ACC112 (cell line): ENCODE measurements at regions not wholly inside any gene's neighbourhood (a gene's known extent, or its start where the extent isn't known, plus 50 kb on each side); places are given as distances from the start of the nearest gene placed in this dataset.
"Not testable (repeated sequence)": the region's sequence is repeated elsewhere in the genome, so short reads cannot be mapped to it uniquely, and the experiment has no call there.

Source experiments
- H2AFZ ChIP-seq: fragments of 200-600 bp; sonication (generic); one replicate; pipeline ENCODE4 v1.6.0; 2017; ENCODE audit warnings: antibody characterized with exemption, low read length; ENCODE audit not compliant: unreplicated experiment
- H3K27ac ChIP-seq: fragments of 200-600 bp; sonication (generic); 2 replicates; pipeline ENCODE4 v1.5.1; 2014; ENCODE audit warnings: low read depth, mild to moderate bottlenecking, antibody characterized with exemption, low read length, moderate library complexity
- H3K27me3 ChIP-seq: fragments of 200-600 bp; sonication (generic); 2 replicates; pipeline ENCODE4 v1.6.1; 2014; ENCODE audit warnings: mild to moderate bottlenecking, antibody characterized with exemption, low read length, moderate library complexity, mixed read lengths; ENCODE audit not compliant: insufficient read depth
- H3K36me3 ChIP-seq: fragments of 200-600 bp; sonication (generic); 2 replicates; pipeline ENCODE4 v1.6.1; 2016; ENCODE audit warnings: mild to moderate bottlenecking, antibody characterized with exemption, low read length, moderate library complexity, mixed read lengths; ENCODE audit not compliant: insufficient read depth
- H3K4me1 ChIP-seq: fragments of 200-600 bp; sonication (generic); one replicate; pipeline ENCODE4 v1.6.1; 2016; ENCODE audit warnings: low read length, mixed read lengths; ENCODE audit not compliant: insufficient read depth, unreplicated experiment, control insufficient read depth
- H3K4me3 ChIP-seq: fragments of 200-600 bp; sonication (generic); 2 replicates; pipeline ENCODE4 v1.5.1; 2014; ENCODE audit warnings: mild to moderate bottlenecking, low read depth, low read length
- H3K79me2 ChIP-seq: fragments of 200-600 bp; sonication (generic); one replicate; pipeline ENCODE4 v1.6.0; 2016; ENCODE audit warnings: low read length; ENCODE audit not compliant: control insufficient read depth, unreplicated experiment, insufficient read depth

DNA sequence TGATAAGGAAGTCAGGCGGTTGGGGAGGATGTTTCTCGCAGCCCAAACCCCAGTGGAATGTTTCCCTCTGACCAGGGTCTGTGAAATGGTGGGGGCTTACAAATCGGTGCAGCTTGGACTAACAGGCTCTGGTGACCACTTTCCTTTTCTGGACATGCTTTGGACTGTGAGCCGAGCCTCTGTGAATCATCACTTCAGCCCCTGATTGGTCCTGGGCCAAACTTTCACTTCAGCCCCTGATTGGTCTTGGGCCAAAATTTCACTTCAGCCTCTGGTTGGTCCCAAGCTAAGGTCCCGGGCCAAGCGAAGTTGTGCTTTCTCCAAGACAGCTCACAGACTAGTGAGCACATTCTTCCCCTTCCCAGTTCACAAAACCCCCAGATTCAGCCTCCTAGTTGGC lies 223.7 kb upstream of the ANKRD20A1 start:
- not testable (repeated sequence) for H3K27me3 ChIP-seq, H2AFZ ChIP-seq, H3K79me2 ChIP-seq, H3K4me1 ChIP-seq, H3K27ac ChIP-seq, H3K36me3 ChIP-seq, H3K4me3 ChIP-seq

- not testable (repeated sequence) for H3K4me1 ChIP-seq, H2AFZ ChIP-seq, H3K36me3 ChIP-seq, H3K79me2 ChIP-seq, H3K27me3 ChIP-seq, H3K4me3 ChIP-seq, H3K27ac ChIP-seq
These were observed 246.8 kb upstream of the ANKRD20A1 start for GRCh38 chr9:67611900-67612299.

DNA sequence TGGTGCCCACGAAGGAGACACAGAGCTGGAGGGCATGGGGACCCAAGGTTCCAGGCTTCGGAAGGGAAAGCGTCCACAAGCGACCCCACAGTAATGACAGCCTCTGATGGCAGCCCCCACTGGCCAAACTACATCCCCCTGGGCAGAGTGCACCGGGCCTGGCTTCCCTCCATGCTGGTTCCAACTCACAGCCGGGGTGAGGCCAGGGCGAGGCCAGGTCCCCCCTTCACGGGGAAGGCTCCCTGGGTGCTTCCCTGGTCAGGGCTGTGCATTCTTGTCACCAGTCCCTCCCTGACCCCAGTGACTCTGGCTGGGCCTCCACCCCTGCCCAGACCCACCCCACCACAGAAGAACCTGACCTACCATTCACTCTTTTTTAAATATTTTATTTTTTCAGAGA lies 248.9 kb upstream of the ANKRD20A1 start:
- not testable (repeated sequence) for H3K4me3 ChIP-seq, H3K4me1 ChIP-seq, H2AFZ ChIP-seq, H3K79me2 ChIP-seq, H3K36me3 ChIP-seq, H3K27ac ChIP-seq, H3K27me3 ChIP-seq

DNA sequence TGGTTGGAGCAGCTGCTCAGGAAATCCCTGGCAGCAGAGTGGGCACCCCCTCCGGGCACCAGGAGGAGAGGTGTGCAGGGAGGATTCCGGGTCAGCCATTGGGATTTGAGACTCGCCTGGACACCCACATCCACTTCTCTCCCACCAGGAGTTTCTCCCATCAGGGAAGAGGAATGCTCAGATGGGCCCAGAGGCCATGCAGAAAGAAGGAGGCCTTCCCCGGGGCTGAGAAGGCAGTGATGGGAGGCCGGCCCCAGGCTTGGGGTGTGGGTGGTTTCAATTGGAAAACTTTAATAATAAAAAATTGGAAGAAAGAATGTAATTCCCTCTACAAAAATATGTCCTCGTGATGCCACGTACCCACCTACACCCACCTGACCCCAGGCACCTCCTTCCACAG lies 249.3 kb upstream of the ANKRD20A1 start:
- not testable (repeated sequence) for H3K4me1 ChIP-seq

DNA sequence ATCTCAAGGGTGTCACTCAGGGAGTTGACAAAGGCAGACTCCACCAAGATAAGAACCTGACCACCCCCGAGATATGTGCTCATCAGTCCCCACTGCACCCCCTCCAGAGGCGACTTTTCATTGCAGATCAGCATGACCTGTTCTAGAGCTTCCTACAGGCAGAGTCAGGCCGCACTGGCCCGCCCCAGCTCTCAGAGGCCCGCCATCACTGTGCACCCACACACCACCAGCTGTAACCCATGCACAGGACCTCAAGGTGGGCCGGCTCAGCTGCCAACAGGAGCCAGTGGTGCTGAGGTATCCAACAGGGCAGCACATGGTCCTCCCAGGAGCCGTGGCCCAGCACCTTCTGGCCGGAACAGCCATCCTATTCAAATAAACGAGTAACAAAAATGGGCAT lies 253.6 kb upstream of the ANKRD20A1 start:
- not testable (repeated sequence) for H3K27ac ChIP-seq, H3K79me2 ChIP-seq, H3K36me3 ChIP-seq, H3K4me3 ChIP-seq, H3K27me3 ChIP-seq, H3K4me1 ChIP-seq, H2AFZ ChIP-seq

More for the DNA sequence above, 249.3 kb upstream of the ANKRD20A1 start:
- not testable (repeated sequence) for H3K27ac ChIP-seq, H3K27me3 ChIP-seq, H3K79me2 ChIP-seq, H3K36me3 ChIP-seq, H2AFZ ChIP-seq, H3K4me3 ChIP-seq

GRCh38 chr9:67603609-67604008 lies 255.1 kb upstream of the ANKRD20A1 start:
- H3K36me3 ChIP-seq, H3K79me2 ChIP-seq, H3K27me3 ChIP-seq, H3K4me1 ChIP-seq, H2AFZ ChIP-seq, H3K27ac ChIP-seq, H3K4me3 ChIP-seq: not testable (repeated sequence)

- not testable (repeated sequence) for H3K79me2 ChIP-seq, H3K36me3 ChIP-seq, H2AFZ ChIP-seq, H3K4me1 ChIP-seq, H3K27ac ChIP-seq, H3K27me3 ChIP-seq, H3K4me3 ChIP-seq
These were observed 266.3 kb upstream of the ANKRD20A1 start for GRCh38 chr9:67592424-67592823.

- H3K79me2 ChIP-seq, H2AFZ ChIP-seq, H3K4me1 ChIP-seq, H3K4me3 ChIP-seq, H3K27me3 ChIP-seq, H3K27ac ChIP-seq, H3K36me3 ChIP-seq: not testable (repeated sequence)
These were observed 302.9 kb upstream of the ANKRD20A1 start for GRCh38 chr9:67555874-67556273.

DNA sequence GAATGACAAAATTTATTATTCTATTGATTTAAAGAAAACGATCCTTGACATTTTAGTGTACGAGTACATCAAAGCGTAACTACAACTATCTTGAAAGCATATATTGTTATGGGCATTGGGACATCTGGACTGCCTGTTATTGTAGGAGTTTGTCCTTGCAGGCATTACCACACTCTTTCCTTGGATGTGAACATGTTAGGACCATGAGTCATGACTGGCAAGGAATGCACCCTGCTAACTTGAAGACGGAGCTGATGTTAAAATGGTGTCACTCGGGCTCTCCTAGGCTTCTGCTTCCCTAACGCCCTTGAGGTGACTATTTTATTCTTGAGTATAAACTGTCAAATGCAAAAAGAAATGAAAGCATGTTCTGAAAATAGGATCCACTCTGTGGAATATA lies 308.7 kb upstream of the ANKRD20A1 start:
- not testable (repeated sequence) for H2AFZ ChIP-seq, H3K36me3 ChIP-seq, H3K4me1 ChIP-seq, H3K4me3 ChIP-seq, H3K27me3 ChIP-seq, H3K27ac ChIP-seq, H3K79me2 ChIP-seq

DNA sequence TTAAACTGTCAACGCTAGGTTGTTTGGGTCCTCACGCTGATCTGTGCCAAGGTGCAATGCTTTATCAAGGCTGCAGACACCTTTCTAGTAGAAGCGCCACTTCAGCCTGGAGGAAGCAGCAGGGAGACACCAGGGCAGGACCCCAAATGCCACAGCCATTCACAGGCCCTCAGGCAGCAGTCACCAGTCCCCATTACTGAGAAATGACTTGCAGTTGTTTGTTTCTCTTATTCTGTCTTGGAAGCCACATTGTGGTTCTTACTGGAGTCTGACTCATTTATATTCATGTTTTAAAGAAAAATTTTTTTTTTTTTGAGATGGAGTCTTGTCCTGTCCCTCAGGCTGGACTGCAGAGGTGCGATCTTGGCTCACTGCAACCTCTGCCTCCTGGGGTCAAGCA lies 328.9 kb upstream of the ANKRD20A1 start:
- H3K79me2 ChIP-seq, H3K4me1 ChIP-seq, H3K36me3 ChIP-seq, H3K4me3 ChIP-seq, H2AFZ ChIP-seq, H3K27me3 ChIP-seq, H3K27ac ChIP-seq: not testable (repeated sequence)

GRCh38 chr9:67516938-67517337 lies 341.8 kb upstream of the ANKRD20A1 start:
- not testable (repeated sequence) for H3K4me3 ChIP-seq, H3K4me1 ChIP-seq, H2AFZ ChIP-seq, H3K27ac ChIP-seq, H3K27me3 ChIP-seq, H3K79me2 ChIP-seq, H3K36me3 ChIP-seq

DNA sequence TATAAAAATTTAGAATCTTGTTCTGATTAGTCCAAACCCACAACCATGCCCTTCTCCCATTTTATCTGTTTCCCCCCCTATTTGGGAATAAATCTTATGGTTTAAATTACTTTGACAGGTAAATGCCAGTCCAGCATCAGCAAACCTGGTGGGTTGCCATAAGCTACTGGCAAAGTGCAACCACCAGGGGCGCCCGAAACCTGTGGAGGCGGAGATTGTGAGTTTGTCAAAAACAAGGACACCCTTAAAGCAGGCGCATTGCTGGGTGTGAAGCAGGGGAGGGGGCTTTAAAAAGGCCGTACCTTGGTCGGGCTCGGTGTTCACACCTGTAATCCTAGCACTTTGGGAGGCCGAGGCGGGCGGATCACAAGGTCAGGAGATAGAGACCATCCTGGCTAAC lies 344.1 kb upstream of the ANKRD20A1 start:
- not testable (repeated sequence) for H3K27me3 ChIP-seq, H3K27ac ChIP-seq, H3K4me1 ChIP-seq, H2AFZ ChIP-seq, H3K36me3 ChIP-seq, H3K79me2 ChIP-seq, H3K4me3 ChIP-seq
